Uterus (tissue), 3 donors: ENCODE measurements at regions not wholly inside any gene's neighbourhood (a gene's known extent, or its start where the extent isn't known, plus 50 kb on each side); places are given as distances from the start of the nearest gene placed in this dataset.

Experiments
- DNase-seq, 2 donors: peaks; one replicate each; pipeline ENCODE4 v3.0.0-alpha.2; 2019 to 2020
- H3K27ac ChIP-seq, 2 donors: fragments of 200-600 bp; sonication (generic); 1 replicate in 1 of 2; 2 replicates in 1 of 2; pipeline ENCODE4 v1.5.1; 2016 to 2018
- H3K27me3 ChIP-seq, 2 donors: fragments of 200-600 bp; sonication (generic); one replicate each; pipeline ENCODE4 v1.5.1; 2018 to 2019; ENCODE audit warnings: control low read depth in 1 of 2
- H3K36me3 ChIP-seq, 2 donors: fragments of 200-600 bp; sonication (generic); one replicate each; pipeline ENCODE4 v1.5.1; 2019; ENCODE audit warnings: control low read depth in 1 of 2
- H3K4me1 ChIP-seq, 2 donors: fragments of 200-600 bp; sonication (generic); one replicate each; pipeline ENCODE4 v1.5.1; 2018 to 2019; ENCODE audit warnings: control low read depth in 1 of 2
- H3K4me3 ChIP-seq, 2 donors: fragments of 200-600 bp; sonication (generic); 1 replicate in 1 of 2; 2 replicates in 1 of 2; pipeline ENCODE4 v1.5.1; 2018 to 2019; ENCODE audit warnings: mild to moderate bottlenecking in 1 of 2
- H3K9me3 ChIP-seq, 2 donors: fragments of 200-600 bp; sonication (generic); one replicate each; pipeline ENCODE4 v1.5.1; 2019; ENCODE audit warnings: control low read depth in 1 of 2
- POLR2A ChIP-seq, 2 donors: fragments of 450-650 bp; IDR thresholded peaks; one replicate each; pipeline ENCODE4 v1.6.1; 2016; ENCODE audit warnings: antibody characterized with exemption in 2 of 2, mild to moderate bottlenecking in 1 of 2, moderate library complexity in 1 of 2
- intact Hi-C: fragments of 100-400 bp; cut with DNase I; formaldehyde crosslinking; loops from one replicate; pipeline ENCODE4 v1.15.1; 2023; ENCODE audit warnings: low total_unique reads
- TF ChIP-seq, protein P1 (sequence below), 4 experiments: fragments of 200-600 bp in 2 of 4; fragments of 450-650 bp in 2 of 4; sonication (generic) in 2 of 4; IDR thresholded peaks; one replicate each; pipeline ENCODE4 v1.5.1; 2016 to 2019; ENCODE audit warnings: antibody characterized with exemption in 4 of 4, mild to moderate bottlenecking in 2 of 4, moderate library complexity in 1 of 4
- donor health status: DM: yes; HTN: yes; CAD: no.

DNA sequence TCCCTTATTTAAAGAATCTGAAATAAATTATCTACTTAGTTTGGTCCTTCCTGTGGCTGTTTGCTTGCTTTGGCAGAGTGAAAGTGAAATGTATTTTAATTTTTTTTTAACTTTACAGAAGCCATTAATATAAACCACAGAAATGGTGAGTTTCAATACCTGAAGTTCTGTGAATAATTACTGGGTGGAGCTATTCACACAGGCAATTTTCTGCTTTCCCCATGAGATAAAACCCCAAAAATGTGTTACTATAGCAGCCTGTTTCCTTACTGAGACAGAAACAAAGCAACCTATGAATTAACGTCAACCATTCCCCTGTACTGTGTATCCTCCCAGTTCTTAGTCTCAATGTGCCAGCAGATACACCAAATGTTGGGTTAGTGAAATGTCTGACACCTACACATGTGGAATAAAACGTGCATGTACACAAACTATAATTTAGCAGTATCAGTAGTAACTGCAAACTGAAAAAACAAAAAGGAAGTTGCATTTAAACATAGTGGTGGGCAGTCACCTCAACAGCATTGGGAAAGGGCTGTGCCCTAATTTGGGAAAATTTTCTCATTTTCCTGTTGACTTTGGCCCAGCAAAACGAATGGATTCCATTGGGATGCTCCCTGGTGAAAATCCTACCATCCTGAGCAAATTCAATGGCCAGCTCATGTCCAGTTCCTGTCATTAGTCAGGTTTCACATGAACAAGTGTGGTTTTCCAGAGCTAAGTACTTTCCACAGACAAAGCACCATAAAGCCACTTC is 73.1 kb upstream of the RMDN2 start:
- H3K4me3 ChIP-seq, result no peak overlapping the region
- peak overlapping the region; percentile 54 to 82 for H3K27ac ChIP-seq
- TF ChIP-seq POLR2A (IDR thresholded peaks at IDR 0.05), result no peak
- TF ChIP-seq, protein P1, sequence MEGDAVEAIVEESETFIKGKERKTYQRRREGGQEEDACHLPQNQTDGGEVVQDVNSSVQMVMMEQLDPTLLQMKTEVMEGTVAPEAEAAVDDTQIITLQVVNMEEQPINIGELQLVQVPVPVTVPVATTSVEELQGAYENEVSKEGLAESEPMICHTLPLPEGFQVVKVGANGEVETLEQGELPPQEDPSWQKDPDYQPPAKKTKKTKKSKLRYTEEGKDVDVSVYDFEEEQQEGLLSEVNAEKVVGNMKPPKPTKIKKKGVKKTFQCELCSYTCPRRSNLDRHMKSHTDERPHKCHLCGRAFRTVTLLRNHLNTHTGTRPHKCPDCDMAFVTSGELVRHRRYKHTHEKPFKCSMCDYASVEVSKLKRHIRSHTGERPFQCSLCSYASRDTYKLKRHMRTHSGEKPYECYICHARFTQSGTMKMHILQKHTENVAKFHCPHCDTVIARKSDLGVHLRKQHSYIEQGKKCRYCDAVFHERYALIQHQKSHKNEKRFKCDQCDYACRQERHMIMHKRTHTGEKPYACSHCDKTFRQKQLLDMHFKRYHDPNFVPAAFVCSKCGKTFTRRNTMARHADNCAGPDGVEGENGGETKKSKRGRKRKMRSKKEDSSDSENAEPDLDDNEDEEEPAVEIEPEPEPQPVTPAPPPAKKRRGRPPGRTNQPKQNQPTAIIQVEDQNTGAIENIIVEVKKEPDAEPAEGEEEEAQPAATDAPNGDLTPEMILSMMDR (IDR thresholded peaks at IDR 0.05), result no peak
- no peaks in the 10 kb centered on the region for H3K9me3 ChIP-seq
- DNase-seq, result no peak
- H3K27me3 ChIP-seq, result no peaks in the 10 kb centered on the region
- intact Hi-C loops, result no loop called here
- peaks cover 5 to 26% of the 10 kb centered on the region in 2 donors for H3K4me1 ChIP-seq
- H3K36me3 ChIP-seq, result no peaks in the 10 kb centered on the region

DNA sequence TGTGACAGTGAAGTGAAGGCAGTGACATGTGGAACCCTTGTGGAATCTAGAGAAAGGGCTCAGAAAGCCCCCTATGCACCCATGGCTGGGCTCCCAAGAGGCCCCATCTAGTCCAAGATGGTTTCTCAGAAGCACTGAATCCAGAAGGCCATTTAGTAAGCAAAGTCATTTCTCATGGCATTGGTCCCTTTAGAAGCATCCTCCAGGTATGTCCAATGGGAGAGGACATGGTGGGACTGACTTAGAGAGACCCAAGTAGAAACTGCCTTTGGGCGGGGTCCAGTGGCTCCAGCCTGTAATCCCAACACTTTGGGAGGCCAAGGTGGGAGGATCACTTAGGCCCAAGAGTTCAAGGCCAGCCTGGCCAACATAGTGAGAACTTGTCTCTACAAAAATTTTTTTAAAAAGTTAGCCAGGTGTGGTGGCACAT is 72.5 kb upstream of the RMDN2 start:
- intact Hi-C loops, result no loop called here
- no peaks in the 10 kb centered on the region for H3K9me3 ChIP-seq
- no peaks in the 10 kb centered on the region for H3K27me3 ChIP-seq
- DNase-seq, result no peak
- H3K4me3 ChIP-seq, result no peak overlapping the region
- peak overlapping the region; percentile 54 to 82 for H3K27ac ChIP-seq
- TF ChIP-seq, protein P1 (IDR thresholded peaks at IDR 0.05), result no peak
- no peak for TF ChIP-seq POLR2A (IDR thresholded peaks at IDR 0.05)
- H3K4me1 ChIP-seq, result peaks cover 5 to 26% of the 10 kb centered on the region in 2 donors
- H3K36me3 ChIP-seq, result no peaks in the 10 kb centered on the region

DNA sequence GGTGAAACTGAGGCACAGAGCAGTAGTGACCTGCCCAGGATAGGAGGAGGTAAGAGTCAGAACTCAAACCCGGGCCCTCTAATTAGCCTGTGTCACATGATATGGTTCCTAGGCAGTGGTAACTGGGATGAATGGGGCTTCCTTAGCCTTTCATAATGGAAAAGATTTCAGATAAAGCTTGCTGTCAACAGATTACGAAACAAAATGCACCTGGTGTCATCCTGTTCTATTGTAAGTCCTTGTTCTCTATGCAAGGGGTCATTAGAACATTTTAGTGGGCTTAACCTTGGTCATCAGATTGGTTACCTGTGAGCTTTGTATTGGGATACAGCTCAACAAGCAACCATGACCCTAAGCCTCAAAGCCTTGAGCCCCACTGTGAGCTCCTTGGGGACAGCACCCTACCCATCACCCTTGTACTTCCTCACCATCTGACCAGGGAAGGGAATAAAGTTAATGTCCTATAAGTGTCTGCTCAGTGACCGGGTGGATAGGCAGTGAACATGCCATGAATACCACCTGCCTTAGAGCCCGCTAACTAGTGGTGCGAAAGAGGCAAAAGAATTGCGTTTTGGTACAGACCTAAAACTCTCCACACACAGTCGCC is 70.3 kb upstream of the RMDN2 start:
- H3K9me3 ChIP-seq, result peaks cover 0 to 7% of the 10 kb centered on the region in 2 donors
- intact Hi-C loops, result no loop called here
- DNase-seq, result no peak
- peak overlapping the region; percentile 61 to 82 for H3K27ac ChIP-seq
- H3K36me3 ChIP-seq, result no peaks in the 10 kb centered on the region
- H3K27me3 ChIP-seq, result no peaks in the 10 kb centered on the region
- peaks cover 5 to 31% of the 10 kb centered on the region in 2 donors for H3K4me1 ChIP-seq
- H3K4me3 ChIP-seq, result no peak overlapping the region
- TF ChIP-seq, protein P1 (IDR thresholded peaks at IDR 0.05), result no peak
- no peak for TF ChIP-seq POLR2A (IDR thresholded peaks at IDR 0.05)

DNA sequence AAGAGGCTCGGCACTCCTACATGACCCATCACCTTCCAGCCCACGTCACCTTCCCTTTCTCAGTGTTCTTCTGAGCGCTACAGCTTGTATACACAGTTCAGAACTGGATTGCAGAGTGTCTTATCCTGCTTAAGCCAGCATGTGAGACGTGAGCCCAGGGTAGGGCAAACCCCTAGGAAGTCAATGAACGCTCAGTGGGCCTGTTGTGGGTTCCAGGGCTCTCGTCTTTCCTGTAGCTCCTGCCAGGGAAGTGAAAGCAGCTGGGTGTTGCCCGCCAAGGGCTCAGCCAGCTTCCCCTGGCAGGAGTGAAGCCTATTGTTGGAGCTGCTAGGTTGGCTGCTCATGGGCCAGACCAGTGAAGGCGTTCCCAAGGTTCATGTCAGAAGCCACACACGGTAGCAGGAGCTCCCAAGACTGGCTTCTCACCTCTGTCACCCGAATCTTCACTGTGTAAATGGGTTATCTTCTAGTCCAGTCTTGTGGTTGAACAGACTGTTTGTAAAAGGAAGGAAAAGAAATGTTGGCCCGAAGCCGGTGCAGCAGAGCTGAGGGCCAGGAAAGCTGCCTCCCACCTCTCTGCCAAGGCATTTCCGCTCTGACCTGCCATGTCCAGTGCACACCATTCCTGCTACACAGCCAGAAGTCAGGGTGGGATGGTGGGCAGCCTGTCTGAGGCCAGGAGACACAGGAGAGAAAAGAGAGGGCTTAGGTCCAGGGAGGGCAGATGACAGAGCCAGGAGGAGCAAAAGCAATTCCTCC is 69.6 kb upstream of the RMDN2 start:
- Histone ChIP-seq H3K27ac (peak overlapping the region; percentile 61 to 82), H3K36me3 (no peaks in the 10 kb centered on the region), H3K9me3 (peaks cover 0 to 7% of the 10 kb centered on the region in 2 donors), H3K27me3 (no peaks in the 10 kb centered on the region), H3K4me3 (no peak overlapping the region), H3K4me1 (peaks cover 5 to 31% of the 10 kb centered on the region in 2 donors)
- TF ChIP-seq, protein P1 (IDR thresholded peaks at IDR 0.05), result no peak
- no peak for TF ChIP-seq POLR2A (IDR thresholded peaks at IDR 0.05)
- intact Hi-C loops, result no loop called here
- DNase-seq, result peak in 1 of 2 donors; percentile 49
